Activated T-cell treated with anti-CD3 and anti-CD28 coated beads, Interleukin-2, amount 50 U/mL, for 4 hours (primary cell): ENCODE measurements at regions not wholly inside any gene's neighbourhood (a gene's known extent, or its start where the extent isn't known, plus 50 kb on each side); places are given as distances from the start of the nearest gene placed in this dataset.

Experiments used
- ATAC-seq, 2 donors: fragments of 200-7000 bp; cut with Tn5 transposase; one replicate each; pipeline ENCODE4 v1.10.0; 2021
- DNase-seq: peaks from one replicate; pipeline ENCODE4 v3.0.0-alpha.2; 2020
- H3K27me3 Mint-ChIP-seq: one replicate; pipeline ENCODE4 v1.8.0; 2021; ENCODE audit warnings: low read depth, mixed read lengths
- H3K36me3 Mint-ChIP-seq: one replicate; pipeline ENCODE4 v1.8.0; 2022; ENCODE audit warnings: mixed read lengths; ENCODE audit not compliant: insufficient read depth
- H3K4me1 Mint-ChIP-seq: one replicate; pipeline ENCODE4 v1.8.0; 2021; ENCODE audit warnings: low read depth, mixed read lengths
- H3K4me3 Mint-ChIP-seq: one replicate; pipeline ENCODE4 v1.8.0; 2021; ENCODE audit warnings: mild to moderate bottlenecking, moderate library complexity, mixed read lengths
- H3K9me3 Mint-ChIP-seq: one replicate; pipeline ENCODE4 v1.8.0; 2021; ENCODE audit warnings: mixed read lengths

- ATAC-seq (peak in 1 of 2 donors; percentile 32), DNase-seq (no peak)
- no peaks in the 10 kb centered on the region for H3K27me3 Mint-ChIP-seq
- peaks cover 6% of the 10 kb centered on the region for H3K36me3 Mint-ChIP-seq
- peaks cover 84% of the 10 kb centered on the region for H3K4me1 Mint-ChIP-seq
- H3K4me3 Mint-ChIP-seq: peak overlapping the region; percentile 24
- no peaks in the 10 kb centered on the region for H3K9me3 Mint-ChIP-seq
These were observed 77.9 kb upstream of the ARHGEF3 start for GRCh38 chr3:56879436-56880215.

- no peaks in the 10 kb centered on the region for H3K9me3 Mint-ChIP-seq
- DNase-seq (peak; percentile 47), ATAC-seq (peak; percentile 95 to 98)
- H3K4me1 Mint-ChIP-seq: peaks cover 86% of the 10 kb centered on the region
- no peaks in the 10 kb centered on the region for H3K27me3 Mint-ChIP-seq
- H3K36me3 Mint-ChIP-seq: peaks cover 6% of the 10 kb centered on the region
- peak overlapping the region; percentile 70 for H3K4me3 Mint-ChIP-seq
These were observed 76.3 kb upstream of the ARHGEF3 start for GRCh38 chr3:56878074-56878473.

GRCh38 chr3:56876916-56877315 is 75.2 kb upstream of the ARHGEF3 start:
- H3K4me3 Mint-ChIP-seq: no peak overlapping the region
- H3K4me1 Mint-ChIP-seq: peaks cover 80% of the 10 kb centered on the region
- no peaks in the 10 kb centered on the region for H3K9me3 Mint-ChIP-seq
- DNase-seq (no peak), ATAC-seq (no peak)
- no peaks in the 10 kb centered on the region for H3K27me3 Mint-ChIP-seq
- peaks cover 6% of the 10 kb centered on the region for H3K36me3 Mint-ChIP-seq

GRCh38 chr3:56874269-56874668 is 72.5 kb upstream of the ARHGEF3 start:
- peaks cover 71% of the 10 kb centered on the region for H3K4me1 Mint-ChIP-seq
- no peak overlapping the region for H3K4me3 Mint-ChIP-seq
- H3K27me3 Mint-ChIP-seq: no peaks in the 10 kb centered on the region

GRCh38 chr3:56870436-56870835 is 68.7 kb upstream of the ARHGEF3 start:
- no peaks in the 10 kb centered on the region for H3K9me3 Mint-ChIP-seq
- H3K36me3 Mint-ChIP-seq: peaks cover 2% of the 10 kb centered on the region
- ATAC-seq: peak; percentile 38 to 62
- no peaks in the 10 kb centered on the region for H3K27me3 Mint-ChIP-seq
- no peak overlapping the region for H3K4me3 Mint-ChIP-seq
- peaks cover 64% of the 10 kb centered on the region for H3K4me1 Mint-ChIP-seq
- no peak for DNase-seq

More at GRCh38 chr3:56874269-56874668, 72.5 kb upstream of the ARHGEF3 start:
- no peak for ATAC-seq
- Mint-ChIP-seq H3K36me3 (no peaks in the 10 kb centered on the region), H3K9me3 (no peaks in the 10 kb centered on the region)
- no peak for DNase-seq

- H3K36me3 Mint-ChIP-seq: peaks cover 6% of the 10 kb centered on the region
- H3K27me3 Mint-ChIP-seq: no peaks in the 10 kb centered on the region
- H3K4me3 Mint-ChIP-seq: peak overlapping the region; percentile 71
- H3K9me3 Mint-ChIP-seq: no peaks in the 10 kb centered on the region
- DNase-seq (no peak), ATAC-seq (peak; percentile 79 to 89)
- peaks cover 64% of the 10 kb centered on the region for H3K4me1 Mint-ChIP-seq
These were observed 67.6 kb upstream of the ARHGEF3 start for GRCh38 chr3:56869157-56869889.

GRCh38 chr3:56868706-56869105 is 67.0 kb upstream of the ARHGEF3 start:
- H3K4me3 Mint-ChIP-seq: no peak overlapping the region

GRCh38 chr3:56867671-56868070 is 65.9 kb upstream of the ARHGEF3 start:
- H3K36me3 Mint-ChIP-seq: peaks cover 6% of the 10 kb centered on the region
- H3K27me3 Mint-ChIP-seq: no peaks in the 10 kb centered on the region
- peaks cover 70% of the 10 kb centered on the region for H3K4me1 Mint-ChIP-seq
- no peaks in the 10 kb centered on the region for H3K9me3 Mint-ChIP-seq
- H3K4me3 Mint-ChIP-seq: no peak overlapping the region
- ATAC-seq: no peak
- DNase-seq: no peak

More at GRCh38 chr3:56868706-56869105, 67.0 kb upstream of the ARHGEF3 start:
- Mint-ChIP-seq H3K9me3 (no peaks in the 10 kb centered on the region), H3K27me3 (no peaks in the 10 kb centered on the region), H3K36me3 (peaks cover 6% of the 10 kb centered on the region), H3K4me1 (peaks cover 64% of the 10 kb centered on the region)
- DNase-seq: no peak
- no peak for ATAC-seq

- Mint-ChIP-seq H3K4me3 (no peak overlapping the region), H3K4me1 (peaks cover 83% of the 10 kb centered on the region), H3K36me3 (peaks cover 6% of the 10 kb centered on the region), H3K9me3 (no peaks in the 10 kb centered on the region), H3K27me3 (no peaks in the 10 kb centered on the region)
- DNase-seq (no peak), ATAC-seq (no peak)
These were observed 63.3 kb upstream of the ARHGEF3 start for GRCh38 chr3:56864918-56865524.

- peaks cover 76% of the 10 kb centered on the region for H3K4me1 Mint-ChIP-seq
- DNase-seq (no peak), ATAC-seq (peak; percentile 88 to 89)
- no peaks in the 10 kb centered on the region for H3K27me3 Mint-ChIP-seq
- peaks cover 6% of the 10 kb centered on the region for H3K36me3 Mint-ChIP-seq
- no peak overlapping the region for H3K4me3 Mint-ChIP-seq
- no peaks in the 10 kb centered on the region for H3K9me3 Mint-ChIP-seq
These were observed 62.3 kb upstream of the ARHGEF3 start for GRCh38 chr3:56864090-56864489.

GRCh38 chr3:56862352-56863062 is 60.8 kb upstream of the ARHGEF3 start:
- ATAC-seq (peak; percentile 72 to 77), DNase-seq (no peak)
- Mint-ChIP-seq H3K4me3 (peak overlapping the region; percentile 29), H3K4me1 (peaks cover 71% of the 10 kb centered on the region), H3K36me3 (peaks cover 4% of the 10 kb centered on the region), H3K9me3 (no peaks in the 10 kb centered on the region), H3K27me3 (no peaks in the 10 kb centered on the region)

GRCh38 chr3:56861511-56861910 is 59.8 kb upstream of the ARHGEF3 start:
- H3K4me3 Mint-ChIP-seq: no peak overlapping the region
- peaks cover 72% of the 10 kb centered on the region for H3K4me1 Mint-ChIP-seq
- DNase-seq: no peak
- no peaks in the 10 kb centered on the region for H3K9me3 Mint-ChIP-seq
- H3K36me3 Mint-ChIP-seq: peaks cover 3% of the 10 kb centered on the region
- no peak for ATAC-seq
- H3K27me3 Mint-ChIP-seq: no peaks in the 10 kb centered on the region

- Mint-ChIP-seq H3K4me3 (peak overlapping the region; percentile 10), H3K9me3 (no peaks in the 10 kb centered on the region), H3K4me1 (peaks cover 71% of the 10 kb centered on the region), H3K36me3 (peaks cover 3% of the 10 kb centered on the region), H3K27me3 (no peaks in the 10 kb centered on the region)
- no peak for ATAC-seq
- DNase-seq: no peak
These were observed 59.2 kb upstream of the ARHGEF3 start for GRCh38 chr3:56860939-56861338.

- DNase-seq (no peak), ATAC-seq (no peak)
- H3K4me3 Mint-ChIP-seq: peak overlapping the region; percentile 10
- H3K4me1 Mint-ChIP-seq: peaks cover 72% of the 10 kb centered on the region
- H3K27me3 Mint-ChIP-seq: no peaks in the 10 kb centered on the region
- peaks cover 3% of the 10 kb centered on the region for H3K36me3 Mint-ChIP-seq
- no peaks in the 10 kb centered on the region for H3K9me3 Mint-ChIP-seq
These were observed 58.6 kb upstream of the ARHGEF3 start for GRCh38 chr3:56860351-56860750.
